Tibial artery (tissue), 4 donors: ENCODE measurements at regions not wholly inside any gene's neighbourhood (a gene's known extent, or its start where the extent isn't known, plus 50 kb on each side); places are given as distances from the start of the nearest gene placed in this dataset.

Experiments
- DNase-seq, 2 donors: peaks; one replicate each; pipeline ENCODE4 v3.0.0-alpha.2; 2019
- H3K27ac ChIP-seq, 2 donors: fragments of 200-600 bp; sonication (generic) in 1 of 2; 1 replicate in 1 of 2; 2 replicates in 1 of 2; pipeline ENCODE4 v1.5.1; 2018 to 2019; ENCODE audit warnings: mild to moderate bottlenecking in 1 of 2
- H3K27me3 ChIP-seq, 2 donors: fragments of 200-600 bp; sonication (generic) in 1 of 2; one replicate each; pipeline versions ENCODE4 v1.5.1 to v1.6.0; 2016 to 2019
- H3K36me3 ChIP-seq, 3 donors: fragments of 200-600 bp; sonication (generic) in 2 of 3; one replicate each; pipeline ENCODE4 v1.5.1; 2016 to 2019; ENCODE audit warnings: mild to moderate bottlenecking in 2 of 3
- H3K4me1 ChIP-seq, 4 donors: fragments of 200-600 bp; sonication (generic) in 2 of 4; 1 replicate in 3 of 4; 2 replicates in 1 of 4; pipeline ENCODE4 v1.5.1; 2016 to 2019
- H3K4me3 ChIP-seq, 2 donors: fragments of 200-600 bp; sonication (generic) in 1 of 2; 1 replicate in 1 of 2; 2 replicates in 1 of 2; pipeline ENCODE4 v1.5.1; 2018 to 2019; ENCODE audit warnings: mild to moderate bottlenecking in 2 of 2
- H3K9me3 ChIP-seq, 3 donors: fragments of 200-600 bp; sonication (generic) in 1 of 3; one replicate each; pipeline ENCODE4 v1.5.1; 2016 to 2019
- CTCF ChIP-seq, 2 experiments: fragments of 200-600 bp in 1 of 2; fragments of 450-650 bp in 1 of 2; IDR thresholded peaks; one replicate each; pipeline ENCODE4 v1.5.1; 2017 to 2019; ENCODE audit warnings: antibody characterized with exemption in 2 of 2, mild to moderate bottlenecking in 1 of 2, moderate library complexity in 1 of 2
- intact Hi-C: fragments of 100-400 bp; cut with DNase I; formaldehyde crosslinking; loops from one replicate; pipeline ENCODE4 v1.15.0; 2023; ENCODE audit warnings: low total_unique reads

DNA sequence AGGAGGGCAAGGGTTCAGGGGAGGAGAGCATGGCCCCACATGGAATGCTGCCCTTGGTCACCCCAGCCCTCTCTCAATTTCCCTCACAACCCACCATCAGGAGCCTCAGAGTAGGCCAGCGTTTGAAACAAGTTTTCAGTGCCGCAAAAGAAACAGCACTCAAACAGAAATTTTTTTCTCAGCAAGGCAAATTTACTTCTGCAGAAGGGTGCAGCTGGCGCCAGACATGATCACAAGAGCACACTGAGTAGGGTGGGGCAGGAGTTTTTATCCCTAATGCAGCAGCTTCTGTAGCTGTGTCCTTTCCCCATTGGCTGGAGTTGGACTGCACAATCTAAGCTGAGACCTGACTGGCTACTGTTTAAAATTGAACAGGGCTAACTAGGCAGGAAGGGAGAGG, 287.8 kb upstream of the CDYL start:
- DNase-seq: no peak
- H3K27ac ChIP-seq: no peak overlapping the region
- peaks cover 0 to 8% (median 0%) of the 10 kb centered on the region in 4 donors for H3K4me1 ChIP-seq
- H3K9me3 ChIP-seq: peaks cover 0 to 15% (median 10%) of the 10 kb centered on the region in 3 donors
- no peaks in the 10 kb centered on the region for H3K36me3 ChIP-seq
- TF ChIP-seq CTCF (IDR thresholded peaks at IDR 0.05): no peak
- H3K27me3 ChIP-seq: no peaks in the 10 kb centered on the region
- intact Hi-C loops: no loop called here
- H3K4me3 ChIP-seq: no peak overlapping the region

- intact Hi-C loops: no loop called here
- Histone ChIP-seq H3K9me3 (peaks cover 0 to 15% (median 10%) of the 10 kb centered on the region in 3 donors), H3K27me3 (no peaks in the 10 kb centered on the region), H3K4me1 (peaks cover 0 to 8% (median 0%) of the 10 kb centered on the region in 4 donors), H3K36me3 (no peaks in the 10 kb centered on the region), H3K4me3 (no peak overlapping the region), H3K27ac (no peak overlapping the region)
- no peak for TF ChIP-seq CTCF (IDR thresholded peaks at IDR 0.05)
- no peak for DNase-seq
Measured at GRCh38 chr6:4487538-4487937, 288.7 kb upstream of the CDYL start.

DNA sequence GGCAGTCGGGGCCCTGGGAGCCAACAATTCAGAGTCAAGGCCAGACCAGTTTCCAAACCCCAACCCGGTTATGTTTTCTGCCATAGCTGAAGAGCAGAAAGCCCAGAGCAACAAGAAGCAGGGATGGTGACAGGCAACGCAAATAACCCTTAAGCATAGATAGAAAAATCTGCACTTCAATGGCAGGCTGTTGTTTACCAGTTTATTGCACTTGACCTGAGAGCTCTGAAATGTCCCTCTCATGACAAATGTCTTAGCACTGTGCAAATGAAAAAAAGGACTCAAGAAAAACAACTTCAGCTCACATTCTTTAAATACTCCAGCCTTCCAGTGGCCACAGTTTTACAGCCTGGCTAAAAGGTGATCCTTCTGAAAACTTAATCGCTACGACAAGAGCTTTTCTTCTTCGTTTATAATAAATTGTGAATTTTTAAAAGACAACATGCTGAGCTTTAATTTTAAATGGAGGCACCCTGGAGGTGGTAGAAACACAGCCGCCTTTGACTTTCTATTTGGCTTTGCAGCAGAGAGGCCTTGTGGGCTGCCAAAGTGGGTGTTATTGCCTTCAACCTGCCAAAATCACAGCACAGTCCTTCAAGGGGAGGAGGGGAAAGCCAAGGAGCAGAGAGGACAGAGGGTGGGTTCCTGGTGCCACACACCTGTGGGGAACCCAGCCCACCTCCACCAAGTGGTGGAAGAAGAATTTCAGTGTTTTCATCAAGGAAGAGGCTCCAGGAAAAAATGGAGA, 289.5 kb upstream of the CDYL start:
- H3K27me3 ChIP-seq: peaks cover 0 to 3% of the 10 kb centered on the region in 2 donors
- intact Hi-C loops: no loop called here

GRCh38 chr6:4485735-4486134, 290.5 kb upstream of the CDYL start:
- Histone ChIP-seq H3K27ac (no peak overlapping the region), H3K4me1 (peaks cover 0 to 8% (median 0%) of the 10 kb centered on the region in 4 donors), H3K36me3 (no peaks in the 10 kb centered on the region), H3K27me3 (peaks cover 0 to 3% of the 10 kb centered on the region in 2 donors), H3K4me3 (no peak overlapping the region), H3K9me3 (peaks cover 0 to 15% (median 10%) of the 10 kb centered on the region in 3 donors)
- no peak for TF ChIP-seq CTCF (IDR thresholded peaks at IDR 0.05)
- DNase-seq: no peak
- intact Hi-C loops: no loop called here

More for the DNA sequence above, 289.5 kb upstream of the CDYL start:
- Histone ChIP-seq H3K27ac (no peak overlapping the region), H3K36me3 (no peaks in the 10 kb centered on the region), H3K4me1 (peaks cover 0 to 8% (median 0%) of the 10 kb centered on the region in 4 donors), H3K4me3 (no peak overlapping the region), H3K9me3 (peaks cover 0 to 15% (median 10%) of the 10 kb centered on the region in 3 donors)
- no peak for TF ChIP-seq CTCF (IDR thresholded peaks at IDR 0.05)
- DNase-seq: no peak

DNA sequence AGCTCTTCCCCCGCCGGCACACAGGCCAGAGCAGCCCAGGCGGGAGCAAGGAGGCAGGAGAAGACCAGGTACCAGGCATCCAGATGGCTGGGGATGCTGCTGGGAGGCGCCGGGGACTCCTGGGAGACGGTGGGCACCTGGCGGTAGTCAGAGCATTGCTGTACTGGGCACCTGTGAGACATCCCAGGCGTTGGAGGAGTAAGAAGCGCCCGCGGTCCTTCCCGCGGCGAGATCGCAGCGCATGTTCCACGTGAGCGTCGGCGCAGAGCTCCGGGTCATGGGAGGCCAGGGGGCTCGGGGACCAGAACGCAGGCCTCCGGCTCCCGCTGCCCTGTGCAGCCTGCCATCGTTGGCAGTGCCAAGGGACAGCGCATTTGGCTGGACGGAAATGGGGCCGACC, 293.7 kb upstream of the CDYL start:
- peaks cover 0 to 8% (median 0%) of the 10 kb centered on the region in 4 donors for H3K4me1 ChIP-seq
- H3K4me3 ChIP-seq: no peak overlapping the region
- H3K9me3 ChIP-seq: no peaks in the 10 kb centered on the region
- peaks cover 0 to 3% of the 10 kb centered on the region in 2 donors for H3K27me3 ChIP-seq
- intact Hi-C loops: no loop called here
- H3K36me3 ChIP-seq: no peaks in the 10 kb centered on the region
- no peak for TF ChIP-seq CTCF (IDR thresholded peaks at IDR 0.05)
- DNase-seq: no peak
- H3K27ac ChIP-seq: no peak overlapping the region
